Inferior parietal cortex (tissue), 1 donor: ENCODE measurements at regions not wholly inside any gene's neighbourhood (a gene's known extent, or its start where the extent isn't known, plus 50 kb on each side); places are given as distances from the start of the nearest gene placed in this dataset.

Experiments used
- DNase-seq: peaks from one replicate; pipeline ENCODE4 v3.0.0-alpha.2; 2016; ENCODE audit errors: extremely low spot score

GRCh38 chr18:51921862-51922261 is 418.1 kb upstream of the DCC start:
- DNase-seq, result no peak

GRCh38 chr18:51933903-51934302 is 406.1 kb upstream of the DCC start:
- DNase-seq, result no peak

- DNase-seq, result no peak
These were observed 403.9 kb upstream of the DCC start for GRCh38 chr18:51936115-51936514.

GRCh38 chr18:51941999-51942398 is 398.0 kb upstream of the DCC start:
- no peak for DNase-seq

GRCh38 chr18:51943281-51943680 is 396.7 kb upstream of the DCC start:
- DNase-seq, result no peak

DNA sequence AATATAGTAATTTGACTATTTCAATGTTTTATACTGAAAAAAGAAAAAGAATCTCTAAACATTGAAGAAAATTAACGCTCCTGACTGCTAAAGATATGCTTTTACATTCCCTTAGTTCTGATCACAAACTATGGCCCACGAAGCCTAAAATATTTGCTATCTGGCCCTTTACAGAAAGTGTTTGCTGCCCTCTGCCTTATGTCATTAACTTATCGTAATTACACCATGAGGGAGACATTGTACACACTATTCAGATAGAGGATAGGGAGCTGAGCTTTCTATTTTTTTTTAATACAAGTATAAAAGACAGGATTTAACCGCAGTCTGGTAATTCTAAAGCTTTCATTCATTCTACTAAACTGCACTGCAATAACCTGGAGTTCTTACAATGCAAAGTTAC is 393.1 kb upstream of the DCC start:
- no peak for DNase-seq

GRCh38 chr18:51952844-51953243 is 387.2 kb upstream of the DCC start:
- DNase-seq, result no peak

DNA sequence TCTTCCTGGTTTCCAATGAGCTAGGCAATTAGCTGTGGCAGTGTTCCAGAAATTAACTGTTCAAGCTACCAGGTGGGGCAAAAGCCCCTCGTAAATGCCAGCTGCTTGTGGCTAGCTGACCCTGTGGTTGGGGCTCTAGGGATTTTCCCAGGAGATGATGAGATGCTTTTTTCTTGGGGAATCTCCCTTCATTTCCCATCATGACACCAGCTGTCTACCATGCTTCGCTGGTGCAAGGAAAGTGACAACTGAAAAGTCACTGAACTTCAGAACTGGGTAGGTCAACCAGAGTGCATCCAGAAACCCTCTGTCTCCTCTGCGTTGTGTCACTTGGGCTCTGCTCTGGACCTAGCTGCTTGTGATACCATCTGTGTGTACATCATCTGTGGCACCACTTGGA is 386.5 kb upstream of the DCC start:
- DNase-seq, result no peak

- no peak for DNase-seq
These were observed 384.9 kb upstream of the DCC start for GRCh38 chr18:51955136-51955535.

DNA sequence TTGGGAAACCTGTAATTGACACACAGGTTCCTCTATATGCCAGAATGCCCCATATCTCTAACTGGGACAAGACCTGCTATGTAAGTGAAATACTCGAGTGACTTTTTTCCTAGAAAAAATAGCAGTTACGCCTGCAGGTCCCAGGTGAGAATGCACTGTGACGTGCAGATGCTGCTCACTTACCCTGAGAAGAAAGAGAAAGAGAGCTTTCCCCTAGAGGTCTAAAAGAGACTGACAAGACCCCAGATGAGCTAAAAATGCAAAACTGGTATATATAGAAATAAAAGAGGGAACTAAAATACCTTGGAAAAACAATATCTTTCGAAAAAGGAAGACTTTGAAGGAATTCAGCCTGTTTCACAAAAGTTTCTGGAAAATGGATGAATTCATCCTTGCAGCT is 383.0 kb upstream of the DCC start:
- DNase-seq, result no peak

GRCh38 chr18:51980101-51980500 is 359.9 kb upstream of the DCC start:
- no peak for DNase-seq

DNA sequence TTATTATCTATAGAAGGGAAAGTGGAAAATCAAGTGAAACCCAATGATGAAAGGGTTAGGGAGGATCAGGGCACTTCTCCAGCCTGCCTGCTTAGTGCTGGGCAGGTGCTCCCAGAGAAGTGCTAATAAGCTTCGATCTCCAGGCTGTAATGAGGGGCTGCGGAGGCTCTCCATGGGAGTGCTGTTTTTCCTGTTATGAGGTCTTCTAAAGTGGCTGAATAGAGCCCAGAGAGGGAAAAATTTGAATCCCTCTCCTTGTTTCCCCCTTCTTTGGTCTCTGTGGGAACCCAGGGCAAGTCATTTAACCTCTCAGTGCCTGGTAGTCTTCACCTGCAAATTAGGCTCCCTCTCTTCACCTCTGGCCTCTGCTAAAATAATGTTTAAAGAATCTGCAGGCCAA is 351.7 kb upstream of the DCC start:
- no peak for DNase-seq

- no peak for DNase-seq
These were observed 342.9 kb upstream of the DCC start for GRCh38 chr18:51997129-51997528.

GRCh38 chr18:51998066-51998465 is 341.9 kb upstream of the DCC start:
- no peak for DNase-seq

DNA sequence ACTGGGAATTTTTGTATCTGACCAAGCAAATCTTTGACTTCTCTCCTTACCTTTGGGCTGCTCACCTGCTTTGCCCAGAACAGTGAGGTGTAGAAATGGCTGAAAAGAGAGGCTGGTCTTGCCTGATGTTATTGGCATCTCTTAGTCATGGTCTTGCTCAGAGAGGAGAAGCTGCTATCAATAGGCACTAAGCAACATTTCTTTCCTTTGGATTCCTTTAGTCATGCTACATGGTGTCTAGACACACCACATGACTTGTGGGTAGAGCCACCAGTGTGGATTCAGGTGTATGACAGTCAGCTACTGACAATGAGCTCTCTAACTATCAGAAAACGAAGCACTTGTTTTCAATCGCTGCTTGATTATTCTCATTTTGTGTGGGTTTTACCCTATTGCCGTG is 341.3 kb upstream of the DCC start:
- no peak for DNase-seq

DNA sequence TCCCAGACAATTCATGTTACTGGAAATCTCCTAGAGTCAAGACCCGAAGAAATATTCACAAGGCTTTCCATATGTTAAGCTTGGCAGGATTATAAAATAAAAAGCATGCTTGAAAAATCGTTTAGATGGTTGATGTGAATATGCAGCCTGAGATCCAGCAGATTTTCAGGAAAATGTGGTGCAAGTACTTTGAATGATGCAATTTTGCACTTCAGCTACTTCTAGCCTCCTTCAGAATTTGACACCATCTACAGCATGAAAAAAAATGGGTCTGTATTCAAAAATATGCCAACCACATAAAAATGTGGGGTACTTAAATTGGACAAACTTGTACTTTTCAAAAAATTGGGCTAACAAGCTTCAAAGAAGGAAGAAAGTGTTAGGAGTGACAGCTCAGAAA is 340.6 kb upstream of the DCC start:
- DNase-seq, result peak; percentile 17

- no peak for DNase-seq
These were observed 339.6 kb upstream of the DCC start for GRCh38 chr18:52000435-52000834.

- no peak for DNase-seq
These were observed 338.9 kb upstream of the DCC start for GRCh38 chr18:52001106-52001505.

- DNase-seq, result no peak
These were observed 337.4 kb upstream of the DCC start for GRCh38 chr18:52002600-52002999.

DNA sequence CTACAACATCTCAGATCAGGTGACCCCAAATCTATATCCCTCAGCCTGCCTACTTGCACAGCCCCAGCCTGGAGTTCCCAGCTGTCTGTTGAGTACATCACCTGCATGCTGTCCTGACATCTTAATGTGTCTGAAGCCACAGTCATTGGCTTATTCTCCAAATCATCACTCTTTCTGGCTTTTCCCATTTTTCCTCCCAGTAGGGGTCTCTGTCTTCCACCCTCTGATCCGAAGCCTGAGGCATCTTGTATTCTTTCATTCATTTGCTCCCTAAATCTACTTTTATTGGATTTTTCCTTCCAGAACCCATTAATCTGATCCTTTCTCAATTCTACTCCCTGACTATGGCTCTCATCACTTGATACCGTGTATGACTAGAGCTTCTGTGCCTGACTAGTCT is 332.9 kb upstream of the DCC start:
- no peak for DNase-seq

- DNase-seq, result no peak
These were observed 331.7 kb upstream of the DCC start for GRCh38 chr18:52008330-52008729.

GRCh38 chr18:52008736-52009135 is 331.3 kb upstream of the DCC start:
- DNase-seq, result peak; percentile 13

DNA sequence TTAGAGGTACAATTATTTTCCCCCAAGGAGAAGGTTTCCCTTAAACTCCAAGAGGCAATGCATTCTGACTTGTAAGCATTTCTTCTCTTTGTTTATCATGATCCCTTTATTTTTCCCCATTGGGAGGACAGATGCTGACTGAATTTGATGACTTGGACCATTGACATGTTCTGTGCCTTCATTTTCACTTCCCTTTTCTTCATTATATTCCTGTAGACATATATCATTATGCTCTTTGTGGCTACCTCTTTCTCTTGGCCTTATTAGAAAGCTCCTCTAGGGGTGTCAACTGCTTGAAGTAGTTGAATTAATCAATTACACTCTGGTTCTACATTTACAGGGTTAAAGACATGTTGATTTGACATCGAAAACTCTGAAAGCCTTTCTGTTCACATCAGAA is 330.0 kb upstream of the DCC start:
- no peak for DNase-seq

GRCh38 chr18:52045946-52046675 is 293.9 kb upstream of the DCC start:
- no peak for DNase-seq
